ENCODE measurements at regions not wholly inside any gene's neighbourhood (a gene's known extent, or its start where the extent isn't known, plus 50 kb on each side); places are given as distances from the start of the nearest gene placed in this dataset.

DNA sequence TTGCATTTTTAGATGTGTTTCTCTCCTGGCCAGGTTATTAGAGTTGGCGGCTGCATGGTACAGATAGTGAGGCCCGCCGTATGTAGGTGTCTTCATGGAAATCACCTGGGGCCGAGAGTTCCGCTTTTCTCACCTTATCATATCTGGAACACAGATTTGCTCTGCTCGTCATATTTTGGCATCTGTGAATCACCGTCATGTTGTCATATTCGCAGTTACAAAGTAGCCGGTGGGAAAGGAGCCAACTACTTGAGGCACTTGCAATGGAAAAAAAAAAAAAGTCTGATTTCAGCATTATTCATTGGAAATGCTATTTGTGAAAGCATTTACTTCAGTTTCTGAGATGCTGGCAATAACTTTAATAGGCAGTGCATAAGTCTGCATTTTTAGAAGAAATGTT, 1715.2 kb upstream of the TENM3 start:
- Histone ChIP-seq H3K9ac (ENCODE audit: low read depth in 1 of 3, low read length in 3 of 3) (no peak overlapping the region), H3K27me3 (ENCODE audit: control insufficient read depth in 3 of 3, insufficient read depth in 3 of 3, low read length in 3 of 3) (no peaks in the 10 kb centered on the region), H3K4me3 (ENCODE audit: low read length in 3 of 3) (no peak overlapping the region), H3K27ac (ENCODE audit: low read depth, low read length) (no peak overlapping the region), H3K36me3 (ENCODE audit: control insufficient read depth in 3 of 3, insufficient read depth in 3 of 3, low read length in 3 of 3) (no peaks in the 10 kb centered on the region), H3K9me3 (ENCODE audit: control insufficient read depth in 3 of 3, low read length in 3 of 3) (no peaks in the 10 kb centered on the region), H3K4me1 (ENCODE audit: control insufficient read depth in 3 of 3, insufficient read depth in 3 of 3, low read length in 3 of 3) (no peaks in the 10 kb centered on the region)

- Histone ChIP-seq H3K9ac (ENCODE audit: low read depth in 1 of 3, low read length in 3 of 3) (no peak overlapping the region), H3K27ac (ENCODE audit: low read depth, low read length) (no peak overlapping the region), H3K4me1 (ENCODE audit: control insufficient read depth in 3 of 3, insufficient read depth in 3 of 3, low read length in 3 of 3) (no peaks in the 10 kb centered on the region), H3K9me3 (ENCODE audit: control insufficient read depth in 3 of 3, low read length in 3 of 3) (no peaks in the 10 kb centered on the region), H3K36me3 (ENCODE audit: control insufficient read depth in 3 of 3, insufficient read depth in 3 of 3, low read length in 3 of 3) (no peaks in the 10 kb centered on the region), H3K27me3 (ENCODE audit: control insufficient read depth in 3 of 3, insufficient read depth in 3 of 3, low read length in 3 of 3) (no peaks in the 10 kb centered on the region), H3K4me3 (ENCODE audit: low read length in 3 of 3) (no peak overlapping the region)
Observed at GRCh38 chr4:180530787-180531186, 1712.4 kb upstream of the TENM3 start.

DNA sequence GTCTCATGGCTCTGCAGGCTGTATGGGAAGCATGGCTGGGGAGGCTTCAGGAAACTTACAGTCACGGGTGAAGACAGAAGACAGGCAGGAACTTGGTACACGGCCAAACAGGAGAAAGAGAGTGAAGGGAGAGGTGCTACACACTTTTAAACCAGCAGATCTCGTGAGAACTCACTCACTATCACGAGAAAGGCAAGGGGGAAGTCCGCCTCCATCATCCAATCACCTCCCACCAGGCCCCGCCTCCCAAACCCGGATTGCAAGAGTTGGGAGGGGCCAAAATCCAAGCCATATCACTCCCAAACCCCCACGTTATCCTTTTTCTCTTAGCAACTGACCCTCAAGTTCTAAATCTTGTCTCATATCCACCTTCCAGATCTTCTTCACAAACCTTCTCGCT, 1710.5 kb upstream of the TENM3 start:
- H3K9me3 ChIP-seq (ENCODE audit: control insufficient read depth in 3 of 3, low read length in 3 of 3), result no peaks in the 10 kb centered on the region
- no peaks in the 10 kb centered on the region for H3K4me1 ChIP-seq (ENCODE audit: control insufficient read depth in 3 of 3, insufficient read depth in 3 of 3, low read length in 3 of 3)
- H3K9ac ChIP-seq (ENCODE audit: low read depth in 1 of 3, low read length in 3 of 3), result no peak overlapping the region
- no peak overlapping the region for H3K4me3 ChIP-seq (ENCODE audit: low read length in 3 of 3)
- no peak overlapping the region for H3K27ac ChIP-seq (ENCODE audit: low read depth, low read length)
- H3K27me3 ChIP-seq (ENCODE audit: control insufficient read depth in 3 of 3, insufficient read depth in 3 of 3, low read length in 3 of 3), result no peaks in the 10 kb centered on the region
- H3K36me3 ChIP-seq (ENCODE audit: control insufficient read depth in 3 of 3, insufficient read depth in 3 of 3, low read length in 3 of 3), result no peaks in the 10 kb centered on the region

- Histone ChIP-seq H3K4me1 (ENCODE audit: control insufficient read depth in 3 of 3, insufficient read depth in 3 of 3, low read length in 3 of 3) (no peaks in the 10 kb centered on the region), H3K36me3 (ENCODE audit: control insufficient read depth in 3 of 3, insufficient read depth in 3 of 3, low read length in 3 of 3) (no peaks in the 10 kb centered on the region), H3K4me3 (ENCODE audit: low read length in 3 of 3) (no peak overlapping the region), H3K27ac (ENCODE audit: low read depth, low read length) (no peak overlapping the region), H3K27me3 (ENCODE audit: control insufficient read depth in 3 of 3, insufficient read depth in 3 of 3, low read length in 3 of 3) (peaks cover 0 to 2% (median 0%) of the 10 kb centered on the region in 3 donors), H3K9me3 (ENCODE audit: control insufficient read depth in 3 of 3, low read length in 3 of 3) (no peaks in the 10 kb centered on the region), H3K9ac (ENCODE audit: low read depth in 1 of 3, low read length in 3 of 3) (no peak overlapping the region)
Observed at GRCh38 chr4:180538384-180539057, 1704.7 kb upstream of the TENM3 start.

GRCh38 chr4:180539284-180539683, 1703.9 kb upstream of the TENM3 start:
- Histone ChIP-seq H3K36me3 (ENCODE audit: control insufficient read depth in 3 of 3, insufficient read depth in 3 of 3, low read length in 3 of 3) (no peaks in the 10 kb centered on the region), H3K27ac (ENCODE audit: low read depth, low read length) (no peak overlapping the region), H3K9me3 (ENCODE audit: control insufficient read depth in 3 of 3, low read length in 3 of 3) (no peaks in the 10 kb centered on the region), H3K27me3 (ENCODE audit: control insufficient read depth in 3 of 3, insufficient read depth in 3 of 3, low read length in 3 of 3) (peaks cover 0 to 2% (median 0%) of the 10 kb centered on the region in 3 donors), H3K9ac (ENCODE audit: low read depth in 1 of 3, low read length in 3 of 3) (no peak overlapping the region), H3K4me1 (ENCODE audit: control insufficient read depth in 3 of 3, insufficient read depth in 3 of 3, low read length in 3 of 3) (no peaks in the 10 kb centered on the region), H3K4me3 (ENCODE audit: low read length in 3 of 3) (no peak overlapping the region)

- H3K27ac ChIP-seq (ENCODE audit: low read depth, low read length), result no peak overlapping the region
Observed at GRCh38 chr4:180541678-180542077, 1701.5 kb upstream of the TENM3 start.

DNA sequence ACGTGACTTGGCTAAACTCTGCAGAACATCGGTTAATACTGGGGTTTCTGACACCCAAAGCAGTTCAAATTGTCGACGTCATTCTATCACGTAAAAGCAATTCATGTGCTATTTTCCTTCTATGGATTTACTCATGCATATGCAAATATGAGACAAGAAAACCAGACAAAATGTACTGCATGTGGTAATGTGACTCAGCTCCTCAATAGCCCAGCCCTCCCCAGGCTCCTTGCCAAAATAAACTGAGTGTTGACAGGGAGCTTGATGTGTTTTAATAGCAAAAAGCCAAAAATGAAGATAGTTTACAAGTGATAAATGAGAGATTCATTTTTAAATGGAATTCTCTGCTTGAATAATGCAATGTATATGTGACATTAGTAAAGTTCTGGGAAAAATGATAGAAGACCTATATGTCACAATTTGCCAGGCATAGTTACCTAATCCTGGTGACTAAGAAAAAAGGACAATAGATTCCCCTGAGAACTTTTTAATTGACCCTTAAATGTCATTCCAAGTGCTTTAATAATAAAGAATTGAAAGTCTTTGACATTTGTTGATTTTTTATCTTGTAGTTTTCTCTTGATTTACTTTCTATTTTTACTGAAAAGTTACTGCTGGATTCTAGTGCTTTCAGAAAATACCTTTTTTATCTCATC, 1700.6 kb upstream of the TENM3 start:
- H3K27ac ChIP-seq (ENCODE audit: low read depth, low read length), result no peak overlapping the region
- no peak overlapping the region for H3K4me3 ChIP-seq (ENCODE audit: low read length in 3 of 3)
- peaks cover 0 to 2% (median 0%) of the 10 kb centered on the region in 3 donors for H3K27me3 ChIP-seq (ENCODE audit: control insufficient read depth in 3 of 3, insufficient read depth in 3 of 3, low read length in 3 of 3)
- no peaks in the 10 kb centered on the region for H3K9me3 ChIP-seq (ENCODE audit: control insufficient read depth in 3 of 3, low read length in 3 of 3)
- no peaks in the 10 kb centered on the region for H3K4me1 ChIP-seq (ENCODE audit: control insufficient read depth in 3 of 3, insufficient read depth in 3 of 3, low read length in 3 of 3)
- H3K9ac ChIP-seq (ENCODE audit: low read depth in 1 of 3, low read length in 3 of 3), result no peak overlapping the region
- H3K36me3 ChIP-seq (ENCODE audit: control insufficient read depth in 3 of 3, insufficient read depth in 3 of 3, low read length in 3 of 3), result no peaks in the 10 kb centered on the region

More at GRCh38 chr4:180541678-180542077, 1701.5 kb upstream of the TENM3 start:
- H3K4me1 ChIP-seq (ENCODE audit: control insufficient read depth in 3 of 3, insufficient read depth in 3 of 3, low read length in 3 of 3), result no peaks in the 10 kb centered on the region
- no peak overlapping the region for H3K9ac ChIP-seq (ENCODE audit: low read depth in 1 of 3, low read length in 3 of 3)
- H3K4me3 ChIP-seq (ENCODE audit: low read length in 3 of 3), result no peak overlapping the region
- H3K9me3 ChIP-seq (ENCODE audit: control insufficient read depth in 3 of 3, low read length in 3 of 3), result no peaks in the 10 kb centered on the region
- H3K36me3 ChIP-seq (ENCODE audit: control insufficient read depth in 3 of 3, insufficient read depth in 3 of 3, low read length in 3 of 3), result no peaks in the 10 kb centered on the region
- peaks cover 0 to 2% (median 0%) of the 10 kb centered on the region in 3 donors for H3K27me3 ChIP-seq (ENCODE audit: control insufficient read depth in 3 of 3, insufficient read depth in 3 of 3, low read length in 3 of 3)

DNA sequence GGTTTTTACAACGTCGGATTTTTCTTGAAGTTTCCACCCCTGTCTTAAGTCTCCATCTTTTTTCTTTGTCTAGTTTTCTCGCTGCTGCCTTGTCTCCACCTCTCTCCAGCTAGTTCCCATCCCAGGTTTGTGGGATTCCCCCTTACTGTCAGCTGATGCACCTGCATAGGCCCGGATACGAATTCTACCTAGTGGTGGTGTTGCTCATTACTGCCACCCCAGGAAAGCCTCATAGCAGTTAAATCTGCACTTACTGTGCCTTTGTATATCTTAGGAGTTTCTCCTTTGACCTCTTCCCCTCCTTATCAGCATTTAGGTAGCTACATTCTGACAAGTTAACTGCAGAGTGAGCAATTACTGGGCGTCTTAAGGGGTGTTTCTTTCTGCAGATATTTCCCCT, 1693.1 kb upstream of the TENM3 start:
- no peaks in the 10 kb centered on the region for H3K27me3 ChIP-seq (ENCODE audit: control insufficient read depth in 3 of 3, insufficient read depth in 3 of 3, low read length in 3 of 3)
- H3K27ac ChIP-seq (ENCODE audit: low read depth, low read length), result no peak overlapping the region
- H3K9ac ChIP-seq (ENCODE audit: low read depth in 1 of 3, low read length in 3 of 3), result no peak overlapping the region
- H3K4me1 ChIP-seq (ENCODE audit: control insufficient read depth in 3 of 3, insufficient read depth in 3 of 3, low read length in 3 of 3), result no peaks in the 10 kb centered on the region
- no peak overlapping the region for H3K4me3 ChIP-seq (ENCODE audit: low read length in 3 of 3)
- H3K9me3 ChIP-seq (ENCODE audit: control insufficient read depth in 3 of 3, low read length in 3 of 3), result no peaks in the 10 kb centered on the region
- H3K36me3 ChIP-seq (ENCODE audit: control insufficient read depth in 3 of 3, insufficient read depth in 3 of 3, low read length in 3 of 3), result no peaks in the 10 kb centered on the region

DNA sequence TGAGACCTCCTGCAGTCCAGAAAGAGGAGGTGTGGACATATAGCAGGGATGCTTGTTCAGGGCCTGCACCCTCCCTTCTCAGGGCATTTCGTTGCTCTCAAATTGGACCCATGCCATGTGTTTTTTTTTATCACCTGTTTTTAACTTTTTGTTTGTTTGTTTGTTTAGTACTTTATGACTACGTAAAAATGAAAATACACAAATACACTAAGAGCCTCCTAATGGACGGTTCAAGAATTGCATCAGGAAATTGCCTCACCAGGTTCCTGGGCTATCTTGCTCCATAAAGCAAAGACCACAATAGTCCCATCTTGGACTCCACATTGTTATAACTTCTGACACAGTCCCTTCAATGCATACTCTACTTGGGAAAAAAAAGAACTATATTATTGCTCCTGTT, 1685.9 kb upstream of the TENM3 start:
- Histone ChIP-seq H3K4me3 (ENCODE audit: low read length in 3 of 3) (no peak overlapping the region), H3K9ac (ENCODE audit: low read depth in 1 of 3, low read length in 3 of 3) (no peak overlapping the region), H3K9me3 (ENCODE audit: control insufficient read depth in 3 of 3, low read length in 3 of 3) (no peaks in the 10 kb centered on the region), H3K36me3 (ENCODE audit: control insufficient read depth in 3 of 3, insufficient read depth in 3 of 3, low read length in 3 of 3) (no peaks in the 10 kb centered on the region), H3K27me3 (ENCODE audit: control insufficient read depth in 3 of 3, insufficient read depth in 3 of 3, low read length in 3 of 3) (no peaks in the 10 kb centered on the region), H3K27ac (ENCODE audit: low read depth, low read length) (no peak overlapping the region), H3K4me1 (ENCODE audit: control insufficient read depth in 3 of 3, insufficient read depth in 3 of 3, low read length in 3 of 3) (no peaks in the 10 kb centered on the region)

GRCh38 chr4:180557950-180558349, 1685.3 kb upstream of the TENM3 start:
- H3K9me3 ChIP-seq (ENCODE audit: control insufficient read depth in 3 of 3, low read length in 3 of 3), result no peaks in the 10 kb centered on the region

More at GRCh38 chr4:180557950-180558349, 1685.3 kb upstream of the TENM3 start:
- no peaks in the 10 kb centered on the region for H3K4me1 ChIP-seq (ENCODE audit: control insufficient read depth in 3 of 3, insufficient read depth in 3 of 3, low read length in 3 of 3)
- no peak overlapping the region for H3K9ac ChIP-seq (ENCODE audit: low read depth in 1 of 3, low read length in 3 of 3)
- no peaks in the 10 kb centered on the region for H3K27me3 ChIP-seq (ENCODE audit: control insufficient read depth in 3 of 3, insufficient read depth in 3 of 3, low read length in 3 of 3)
- no peak overlapping the region for H3K4me3 ChIP-seq (ENCODE audit: low read length in 3 of 3)
- no peak overlapping the region for H3K27ac ChIP-seq (ENCODE audit: low read depth, low read length)
- H3K36me3 ChIP-seq (ENCODE audit: control insufficient read depth in 3 of 3, insufficient read depth in 3 of 3, low read length in 3 of 3), result no peaks in the 10 kb centered on the region

Data from skeletal muscle tissue (tissue), 3 donors.